Middle frontal gyrus (tissue), 1 donor: ENCODE measurements at regions not wholly inside any gene's neighbourhood (a gene's known extent, or its start where the extent isn't known, plus 50 kb on each side); places are given as distances from the start of the nearest gene placed in this dataset.

Experiments
- DNase-seq: peaks from one replicate; pipeline ENCODE4 v3.0.0-alpha.2; 2015; ENCODE audit warnings: low spot score; ENCODE audit errors: extremely low spot score

- no peak for DNase-seq
These were observed 453.5 kb upstream of the TNP1 start for GRCh38 chr2:217313386-217313785.

- DNase-seq = no peak
These were observed 449.2 kb upstream of the TNP1 start for GRCh38 chr2:217309056-217309455.

- no peak for DNase-seq
These were observed 447.2 kb upstream of the TNP1 start for GRCh38 chr2:217307023-217307422.

- DNase-seq = no peak
These were observed 446.0 kb upstream of the TNP1 start for GRCh38 chr2:217305882-217306281.

GRCh38 chr2:217304582-217304981 is 444.7 kb upstream of the TNP1 start:
- no peak for DNase-seq

- DNase-seq = no peak
These were observed 443.0 kb upstream of the TNP1 start for GRCh38 chr2:217302856-217303255.

- DNase-seq = no peak
These were observed 441.5 kb upstream of the TNP1 start for GRCh38 chr2:217301142-217301925.

- DNase-seq = no peak
These were observed 439.7 kb upstream of the TNP1 start for GRCh38 chr2:217299590-217299989.

- DNase-seq = no peak
These were observed 437.2 kb upstream of the TNP1 start for GRCh38 chr2:217297096-217297495.

- DNase-seq = no peak
These were observed 435.0 kb upstream of the TNP1 start for GRCh38 chr2:217294818-217295217.

GRCh38 chr2:217294211-217294610 is 434.3 kb upstream of the TNP1 start:
- DNase-seq = no peak

- no peak for DNase-seq
These were observed 433.7 kb upstream of the TNP1 start for GRCh38 chr2:217293607-217294006.

- no peak for DNase-seq
These were observed 433.2 kb upstream of the TNP1 start for GRCh38 chr2:217293046-217293445.

- no peak for DNase-seq
These were observed 431.4 kb upstream of the TNP1 start for GRCh38 chr2:217291259-217291658.

GRCh38 chr2:217290467-217290866 is 430.6 kb upstream of the TNP1 start:
- no peak for DNase-seq

GRCh38 chr2:217289907-217290280 is 430.0 kb upstream of the TNP1 start:
- DNase-seq = no peak

GRCh38 chr2:217289177-217289906 is 429.5 kb upstream of the TNP1 start:
- no peak for DNase-seq

- DNase-seq = no peak
These were observed 428.7 kb upstream of the TNP1 start for GRCh38 chr2:217288472-217289063.

- DNase-seq = no peak
These were observed 427.0 kb upstream of the TNP1 start for GRCh38 chr2:217286833-217287232.

GRCh38 chr2:217285926-217286325 is 426.1 kb upstream of the TNP1 start:
- no peak for DNase-seq

- DNase-seq = no peak
These were observed 423.6 kb upstream of the TNP1 start for GRCh38 chr2:217283460-217283859.

GRCh38 chr2:217282531-217282930 is 422.7 kb upstream of the TNP1 start:
- DNase-seq = no peak

GRCh38 chr2:217279556-217279955 is 419.7 kb upstream of the TNP1 start:
- no peak for DNase-seq
